Colonic mucosa (tissue), 4 donors: ENCODE measurements at regions not wholly inside any gene's neighbourhood (a gene's known extent, or its start where the extent isn't known, plus 50 kb on each side); places are given as distances from the start of the nearest gene placed in this dataset.

Source experiments
- DNase-seq: peaks from one replicate; pipeline ENCODE4 v3.0.0-alpha.2; 2020
- H3K27ac ChIP-seq: fragments of 200-600 bp; one replicate; pipeline ENCODE4 v1.8.0; 2021
- H3K27me3 ChIP-seq: fragments of 200-600 bp; one replicate; pipeline ENCODE4 v1.8.0; 2021
- H3K36me3 ChIP-seq: fragments of 200-600 bp; one replicate; pipeline ENCODE4 v1.8.0; 2021
- H3K4me1 ChIP-seq: fragments of 200-600 bp; one replicate; pipeline ENCODE4 v1.8.0; 2021; ENCODE audit warnings: mild to moderate bottlenecking
- H3K4me3 ChIP-seq: fragments of 200-600 bp; one replicate; pipeline ENCODE4 v1.8.0; 2021
- H3K9ac ChIP-seq, 2 donors: one replicate each; pipeline ENCODE4 v1.7.0; 2013; ENCODE audit warnings: control low read depth in 2 of 2, low read depth in 2 of 2, low read length in 2 of 2
- H3K9me3 ChIP-seq: fragments of 200-600 bp; one replicate; pipeline ENCODE4 v1.8.0; 2021
- intact Hi-C: fragments of 100-400 bp; cut with DNase I; formaldehyde crosslinking; loops from one replicate; pipeline ENCODE4 v1.14.1; 2022
- TF ChIP-seq, protein P1 (sequence below): fragments of 200-600 bp; IDR thresholded peaks from one replicate; pipeline ENCODE4 v1.8.0; 2022; ENCODE audit warnings: antibody characterized with exemption, mild to moderate bottlenecking
- donor health status: healthy.
- donor health status: DM: no; HTN: no; CAD: no.
- donor health status: DM: no; HTN: no; CAD: no.

DNA sequence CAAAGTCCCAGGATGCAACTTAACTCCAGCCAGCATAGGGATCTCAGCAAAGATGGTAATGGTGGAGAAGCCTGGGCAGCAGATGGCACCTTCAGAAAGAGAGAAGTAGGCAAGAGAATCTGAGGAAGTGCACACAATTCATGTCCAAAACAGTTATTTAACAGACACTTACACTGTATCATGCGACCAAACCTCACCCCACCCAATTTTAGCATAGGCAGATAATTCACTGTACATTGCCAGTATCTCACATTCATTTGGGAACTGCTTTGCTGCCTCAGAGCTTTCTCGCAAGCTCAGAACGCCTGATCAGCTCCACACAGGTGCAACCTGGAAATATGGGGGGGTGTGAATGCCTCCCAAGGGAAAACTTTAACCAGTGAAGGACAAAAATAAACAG is 143.0 kb upstream of the MAOA start:
- Histone ChIP-seq H3K36me3 (no peaks in the 10 kb centered on the region), H3K9ac (no peak overlapping the region), H3K27ac (no peak overlapping the region), H3K4me1 (no peaks in the 10 kb centered on the region), H3K4me3 (no peak overlapping the region), H3K9me3 (no peaks in the 10 kb centered on the region), H3K27me3 (no peaks in the 10 kb centered on the region)
- no peak for DNase-seq
- TF ChIP-seq, protein P1, sequence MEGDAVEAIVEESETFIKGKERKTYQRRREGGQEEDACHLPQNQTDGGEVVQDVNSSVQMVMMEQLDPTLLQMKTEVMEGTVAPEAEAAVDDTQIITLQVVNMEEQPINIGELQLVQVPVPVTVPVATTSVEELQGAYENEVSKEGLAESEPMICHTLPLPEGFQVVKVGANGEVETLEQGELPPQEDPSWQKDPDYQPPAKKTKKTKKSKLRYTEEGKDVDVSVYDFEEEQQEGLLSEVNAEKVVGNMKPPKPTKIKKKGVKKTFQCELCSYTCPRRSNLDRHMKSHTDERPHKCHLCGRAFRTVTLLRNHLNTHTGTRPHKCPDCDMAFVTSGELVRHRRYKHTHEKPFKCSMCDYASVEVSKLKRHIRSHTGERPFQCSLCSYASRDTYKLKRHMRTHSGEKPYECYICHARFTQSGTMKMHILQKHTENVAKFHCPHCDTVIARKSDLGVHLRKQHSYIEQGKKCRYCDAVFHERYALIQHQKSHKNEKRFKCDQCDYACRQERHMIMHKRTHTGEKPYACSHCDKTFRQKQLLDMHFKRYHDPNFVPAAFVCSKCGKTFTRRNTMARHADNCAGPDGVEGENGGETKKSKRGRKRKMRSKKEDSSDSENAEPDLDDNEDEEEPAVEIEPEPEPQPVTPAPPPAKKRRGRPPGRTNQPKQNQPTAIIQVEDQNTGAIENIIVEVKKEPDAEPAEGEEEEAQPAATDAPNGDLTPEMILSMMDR: no peak
- intact Hi-C loops: no loop called here

DNA sequence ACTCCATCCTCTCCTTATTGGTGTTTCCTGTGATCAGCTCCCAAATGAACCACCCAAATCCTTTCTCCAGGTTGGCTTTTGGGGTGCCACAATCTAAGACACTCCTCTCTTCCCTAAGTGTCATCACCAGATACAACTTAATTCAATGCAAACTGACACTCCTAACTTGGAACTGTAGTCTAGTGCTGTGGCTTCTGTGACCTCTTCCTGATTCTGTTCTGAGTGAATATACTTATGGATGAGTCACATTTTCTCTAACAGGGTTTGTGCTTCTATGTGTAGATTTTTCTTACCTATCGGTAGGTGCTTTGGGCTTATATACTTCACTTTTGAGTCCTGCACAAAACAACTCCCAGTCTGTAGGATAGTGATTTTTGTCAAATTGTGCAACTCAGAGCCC is 141.3 kb upstream of the MAOA start:
- Histone ChIP-seq H3K27me3 (no peaks in the 10 kb centered on the region), H3K4me1 (no peaks in the 10 kb centered on the region), H3K27ac (no peak overlapping the region), H3K36me3 (no peaks in the 10 kb centered on the region), H3K4me3 (no peak overlapping the region), H3K9ac (no peak overlapping the region), H3K9me3 (no peaks in the 10 kb centered on the region)
- intact Hi-C loops: no loop called here
- TF ChIP-seq, protein P1: no peak
- no peak for DNase-seq

DNA sequence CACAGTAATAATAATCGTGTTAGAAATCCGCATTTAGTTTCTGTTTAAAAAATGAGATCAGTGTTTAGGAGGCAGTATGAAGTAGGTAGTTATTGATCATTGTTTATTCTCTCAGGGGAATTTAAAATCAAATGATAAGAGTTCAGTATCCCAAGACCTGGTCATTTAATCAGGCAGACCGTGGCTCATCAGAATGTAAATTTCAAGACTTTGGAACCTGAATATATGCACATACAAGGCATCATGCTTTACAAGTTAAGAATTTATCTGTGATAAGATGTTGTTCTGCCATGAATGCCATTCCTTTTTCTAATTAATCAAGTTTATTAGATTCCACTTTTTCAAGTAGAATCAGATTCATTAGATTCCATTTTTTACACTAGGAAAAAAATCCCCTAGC is 133.5 kb upstream of the MAOA start:
- no peak overlapping the region for H3K9ac ChIP-seq
- no peaks in the 10 kb centered on the region for H3K9me3 ChIP-seq
- intact Hi-C loops: no loop called here
- H3K36me3 ChIP-seq: no peaks in the 10 kb centered on the region
- H3K27me3 ChIP-seq: no peaks in the 10 kb centered on the region
- H3K4me1 ChIP-seq: no peaks in the 10 kb centered on the region
- H3K4me3 ChIP-seq: no peak overlapping the region
- TF ChIP-seq, protein P1: no peak
- H3K27ac ChIP-seq: no peak overlapping the region
- DNase-seq: no peak

DNA sequence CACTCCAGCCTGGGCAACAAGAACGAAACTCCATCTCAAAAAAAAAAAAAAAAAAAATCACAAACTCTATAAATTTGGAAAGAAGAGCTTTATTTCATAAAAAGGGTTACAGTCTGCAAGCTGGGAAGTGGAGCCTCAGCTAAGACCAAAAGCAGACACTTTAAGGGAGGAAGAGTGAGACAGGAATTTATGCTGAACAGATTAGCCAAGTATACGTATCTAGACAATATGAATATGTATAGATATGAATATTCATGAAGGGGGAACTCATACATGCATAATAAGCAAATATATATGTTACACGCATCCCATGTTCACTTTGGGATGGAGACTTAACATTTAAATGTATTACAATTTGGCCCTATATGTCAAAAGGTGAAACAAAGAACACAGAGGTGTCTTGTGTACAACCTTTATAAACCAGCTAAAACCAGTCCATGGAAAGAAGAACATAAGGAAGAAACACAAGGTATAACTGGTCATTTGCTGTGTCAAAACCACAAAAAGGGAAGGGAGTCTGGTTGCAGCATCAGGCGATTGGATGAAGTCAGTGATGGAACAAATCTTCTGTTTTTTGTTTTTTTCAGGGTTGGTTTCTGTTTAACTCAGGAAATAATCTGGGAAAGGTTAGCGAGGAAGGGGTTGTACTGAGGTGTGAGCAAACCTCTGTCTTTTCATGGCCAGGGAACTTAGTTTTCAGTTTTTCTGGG is 130.0 kb upstream of the MAOA start:
- H3K4me1 ChIP-seq: no peaks in the 10 kb centered on the region
- no peaks in the 10 kb centered on the region for H3K36me3 ChIP-seq
- no peaks in the 10 kb centered on the region for H3K9me3 ChIP-seq
- H3K27me3 ChIP-seq: no peaks in the 10 kb centered on the region
- TF ChIP-seq, protein P1: no peak
- no peak overlapping the region for H3K27ac ChIP-seq
- no peak overlapping the region for H3K4me3 ChIP-seq
- intact Hi-C loops: no loop called here
- no peak overlapping the region for H3K9ac ChIP-seq
- no peak for DNase-seq

DNA sequence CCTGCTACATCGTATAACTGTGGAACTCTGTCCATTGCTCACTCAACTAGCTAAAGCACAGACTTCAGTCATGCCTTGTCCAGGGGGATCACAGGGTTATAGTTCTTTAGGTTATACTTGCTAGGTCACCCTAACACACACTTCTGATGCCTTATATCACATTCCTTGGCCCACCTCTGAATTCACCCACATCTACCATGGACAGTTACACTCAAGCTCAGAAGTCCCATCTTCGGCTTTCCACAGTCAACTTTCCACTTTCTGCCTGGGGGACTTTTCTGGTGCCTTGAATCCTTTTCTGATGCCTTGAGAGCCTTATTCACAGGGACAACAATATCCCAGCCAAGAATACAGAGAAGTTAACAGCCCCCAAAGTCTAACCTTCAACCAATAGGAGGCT is 129.2 kb upstream of the MAOA start:
- H3K27me3 ChIP-seq: no peaks in the 10 kb centered on the region
- DNase-seq: no peak
- H3K27ac ChIP-seq: no peak overlapping the region
- H3K9me3 ChIP-seq: no peaks in the 10 kb centered on the region
- H3K4me1 ChIP-seq: no peaks in the 10 kb centered on the region
- H3K4me3 ChIP-seq: no peak overlapping the region
- TF ChIP-seq, protein P1: no peak
- no peak overlapping the region for H3K9ac ChIP-seq
- no peaks in the 10 kb centered on the region for H3K36me3 ChIP-seq
- intact Hi-C loops: no loop called here
